ENCODE measurements at regions not wholly inside any gene's neighbourhood (a gene's known extent, or its start where the extent isn't known, plus 50 kb on each side); places are given as distances from the start of the nearest gene placed in this dataset.
"Not testable (repeated sequence)": the region's sequence is repeated elsewhere in the genome, so short reads cannot be mapped to it uniquely, and the experiment has no call there.

DNA sequence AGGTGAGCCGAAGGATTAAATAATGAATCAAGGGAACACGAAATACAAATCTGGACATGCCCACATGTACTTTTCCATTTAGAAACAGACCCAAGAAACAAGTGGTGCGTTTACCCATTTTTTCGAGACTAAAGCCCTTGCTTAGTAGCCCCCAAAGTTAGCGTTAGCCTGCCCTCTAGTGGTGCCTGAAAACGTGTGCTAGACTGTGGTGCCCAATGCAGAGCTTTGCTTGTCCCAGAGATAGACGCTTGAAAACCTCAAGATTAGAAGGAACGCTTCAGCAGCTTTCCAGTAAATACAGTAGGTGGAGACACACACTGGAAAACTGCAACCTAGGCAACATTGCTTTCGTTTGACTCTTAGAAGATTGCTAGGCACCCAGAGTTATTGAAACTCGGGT, 197.0 kb downstream of the TP53TG3F start:
- TF ChIP-seq, protein P1, sequence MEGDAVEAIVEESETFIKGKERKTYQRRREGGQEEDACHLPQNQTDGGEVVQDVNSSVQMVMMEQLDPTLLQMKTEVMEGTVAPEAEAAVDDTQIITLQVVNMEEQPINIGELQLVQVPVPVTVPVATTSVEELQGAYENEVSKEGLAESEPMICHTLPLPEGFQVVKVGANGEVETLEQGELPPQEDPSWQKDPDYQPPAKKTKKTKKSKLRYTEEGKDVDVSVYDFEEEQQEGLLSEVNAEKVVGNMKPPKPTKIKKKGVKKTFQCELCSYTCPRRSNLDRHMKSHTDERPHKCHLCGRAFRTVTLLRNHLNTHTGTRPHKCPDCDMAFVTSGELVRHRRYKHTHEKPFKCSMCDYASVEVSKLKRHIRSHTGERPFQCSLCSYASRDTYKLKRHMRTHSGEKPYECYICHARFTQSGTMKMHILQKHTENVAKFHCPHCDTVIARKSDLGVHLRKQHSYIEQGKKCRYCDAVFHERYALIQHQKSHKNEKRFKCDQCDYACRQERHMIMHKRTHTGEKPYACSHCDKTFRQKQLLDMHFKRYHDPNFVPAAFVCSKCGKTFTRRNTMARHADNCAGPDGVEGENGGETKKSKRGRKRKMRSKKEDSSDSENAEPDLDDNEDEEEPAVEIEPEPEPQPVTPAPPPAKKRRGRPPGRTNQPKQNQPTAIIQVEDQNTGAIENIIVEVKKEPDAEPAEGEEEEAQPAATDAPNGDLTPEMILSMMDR (IDR thresholded peaks at IDR 0.05), result not testable (repeated sequence)
- not testable (repeated sequence) for TF ChIP-seq POLR2A (IDR thresholded peaks at IDR 0.05)

All from testis (tissue), 2 donors.